Fibroblast of the aortic adventitia (primary cell): ENCODE measurements at regions not wholly inside any gene's neighbourhood (a gene's known extent, or its start where the extent isn't known, plus 50 kb on each side); places are given as distances from the start of the nearest gene placed in this dataset.
"Not testable (repeated sequence)": the region's sequence is repeated elsewhere in the genome, so short reads cannot be mapped to it uniquely, and the experiment has no call there.

Experiments used
- DNase-seq: peaks from one replicate; pipeline ENCODE4 v3.0.0-alpha.2; 2010; ENCODE audit warnings: low read depth
- H3K4me3 ChIP-seq: 2 replicates; pipeline ENCODE4 v1.5.1; 2011; ENCODE audit warnings: low read depth, mild to moderate bottlenecking, control low read depth, low read length, moderate library complexity
- TF ChIP-seq, protein P1 (sequence below): IDR thresholded peaks from 2 replicates; pipeline ENCODE4 v1.5.1; 2011; ENCODE audit warnings: mild to moderate bottlenecking, low read length, control low read depth, inconsistent platforms; ENCODE audit not compliant: insufficient read depth

DNA sequence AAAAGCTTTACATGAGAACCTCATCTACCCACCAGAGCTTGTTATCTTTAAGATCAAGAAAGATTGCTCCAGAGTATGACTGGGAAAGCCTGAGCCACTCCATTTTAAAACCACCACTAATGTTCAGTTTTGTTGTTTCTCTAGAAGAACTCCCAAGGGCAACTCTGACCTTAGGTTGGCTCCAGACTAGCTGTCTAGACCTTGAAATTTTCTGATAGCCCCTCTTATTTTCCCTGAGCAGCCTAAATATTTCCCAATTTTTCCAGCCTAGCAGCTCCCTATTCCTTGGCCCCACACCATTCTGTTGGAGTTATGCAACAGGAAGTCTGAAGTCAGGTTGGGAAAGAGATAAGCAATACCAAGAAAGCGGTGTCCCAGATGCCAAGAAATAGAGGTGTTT lies 84.6 kb upstream of the TCF21 start:
- no peak overlapping the region for H3K4me3 ChIP-seq
- TF ChIP-seq, protein P1, sequence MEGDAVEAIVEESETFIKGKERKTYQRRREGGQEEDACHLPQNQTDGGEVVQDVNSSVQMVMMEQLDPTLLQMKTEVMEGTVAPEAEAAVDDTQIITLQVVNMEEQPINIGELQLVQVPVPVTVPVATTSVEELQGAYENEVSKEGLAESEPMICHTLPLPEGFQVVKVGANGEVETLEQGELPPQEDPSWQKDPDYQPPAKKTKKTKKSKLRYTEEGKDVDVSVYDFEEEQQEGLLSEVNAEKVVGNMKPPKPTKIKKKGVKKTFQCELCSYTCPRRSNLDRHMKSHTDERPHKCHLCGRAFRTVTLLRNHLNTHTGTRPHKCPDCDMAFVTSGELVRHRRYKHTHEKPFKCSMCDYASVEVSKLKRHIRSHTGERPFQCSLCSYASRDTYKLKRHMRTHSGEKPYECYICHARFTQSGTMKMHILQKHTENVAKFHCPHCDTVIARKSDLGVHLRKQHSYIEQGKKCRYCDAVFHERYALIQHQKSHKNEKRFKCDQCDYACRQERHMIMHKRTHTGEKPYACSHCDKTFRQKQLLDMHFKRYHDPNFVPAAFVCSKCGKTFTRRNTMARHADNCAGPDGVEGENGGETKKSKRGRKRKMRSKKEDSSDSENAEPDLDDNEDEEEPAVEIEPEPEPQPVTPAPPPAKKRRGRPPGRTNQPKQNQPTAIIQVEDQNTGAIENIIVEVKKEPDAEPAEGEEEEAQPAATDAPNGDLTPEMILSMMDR = no peak
- DNase-seq = peak; percentile 92

DNA sequence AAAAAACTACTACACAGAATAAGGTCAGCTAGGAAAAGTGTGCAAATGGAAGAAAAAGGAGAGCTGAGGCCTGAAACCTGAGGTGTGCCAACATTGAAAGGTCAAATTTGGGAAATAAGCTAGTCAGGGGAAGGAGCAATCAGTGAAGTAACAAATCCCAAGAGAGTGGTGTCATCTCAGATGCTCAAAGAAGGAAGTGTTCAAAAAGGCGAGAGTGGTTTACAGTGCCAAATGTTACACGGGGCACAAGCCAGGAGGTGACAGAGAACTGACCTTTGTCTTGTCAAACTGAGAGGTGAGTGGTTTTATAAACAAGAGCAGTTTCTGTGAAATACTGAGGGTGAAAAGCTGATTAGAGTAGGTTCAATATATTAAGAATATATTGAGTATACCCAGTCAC lies 83.0 kb upstream of the TCF21 start:
- DNase-seq = no peak
- TF ChIP-seq, protein P1 = no peak
- no peak overlapping the region for H3K4me3 ChIP-seq

DNA sequence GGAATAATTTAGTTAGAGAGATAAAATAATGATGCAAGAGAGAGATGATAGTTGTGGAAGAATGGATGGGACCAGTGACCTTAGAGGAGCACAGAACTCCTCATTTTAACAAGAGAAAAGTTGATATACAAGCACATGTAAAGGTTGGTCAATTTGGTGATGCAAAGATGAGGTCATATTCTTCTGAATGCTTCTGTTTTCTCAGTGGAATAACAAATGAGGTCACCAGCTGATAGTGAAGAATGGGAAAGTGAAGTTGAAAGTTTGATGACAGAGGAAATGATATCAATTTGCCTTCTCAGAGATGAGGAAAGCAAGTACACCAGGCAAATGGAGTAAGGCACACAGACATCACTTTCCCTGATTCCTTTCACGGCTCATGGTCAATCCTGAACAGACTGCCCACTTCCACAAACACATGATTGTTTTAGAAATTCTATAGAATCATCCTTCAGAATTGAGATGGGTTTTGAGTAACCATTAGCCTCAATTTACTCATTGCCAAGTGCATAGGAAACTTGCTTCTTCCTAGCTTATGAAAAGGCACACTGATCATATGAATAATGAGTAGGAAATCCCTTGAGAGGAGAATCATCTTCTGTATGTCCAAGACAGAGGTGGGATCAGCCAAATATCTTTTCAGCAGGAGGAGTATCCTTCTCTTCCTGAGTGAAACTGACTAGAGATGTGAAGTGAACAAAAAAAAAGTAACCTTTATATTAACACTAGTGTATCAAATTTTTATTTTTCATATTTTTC lies 82.4 kb upstream of the TCF21 start:
- TF ChIP-seq, protein P1 = no peak
- H3K4me3 ChIP-seq = no peak overlapping the region
- peak; percentile 67 for DNase-seq

DNA sequence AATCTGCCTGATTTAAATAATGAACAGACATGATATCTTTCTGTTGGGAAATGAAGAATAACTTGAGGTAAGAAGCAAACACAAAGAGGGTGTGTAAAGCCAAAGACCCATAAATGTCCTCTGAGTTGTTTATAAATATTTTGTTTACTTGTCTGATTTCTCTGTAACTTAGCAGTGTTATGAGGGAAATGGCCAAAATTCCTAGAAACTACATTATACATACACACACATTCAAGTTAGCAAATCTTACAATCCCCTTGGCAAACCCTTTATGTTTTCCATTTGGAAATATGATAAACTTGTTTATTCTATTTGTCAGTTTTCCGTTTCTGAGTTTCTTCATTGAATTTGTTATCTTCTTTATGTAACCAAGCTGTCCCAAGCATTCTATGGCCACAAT lies 81.4 kb upstream of the TCF21 start:
- TF ChIP-seq, protein P1 = no peak
- DNase-seq = peak; percentile 52
- no peak overlapping the region for H3K4me3 ChIP-seq

DNA sequence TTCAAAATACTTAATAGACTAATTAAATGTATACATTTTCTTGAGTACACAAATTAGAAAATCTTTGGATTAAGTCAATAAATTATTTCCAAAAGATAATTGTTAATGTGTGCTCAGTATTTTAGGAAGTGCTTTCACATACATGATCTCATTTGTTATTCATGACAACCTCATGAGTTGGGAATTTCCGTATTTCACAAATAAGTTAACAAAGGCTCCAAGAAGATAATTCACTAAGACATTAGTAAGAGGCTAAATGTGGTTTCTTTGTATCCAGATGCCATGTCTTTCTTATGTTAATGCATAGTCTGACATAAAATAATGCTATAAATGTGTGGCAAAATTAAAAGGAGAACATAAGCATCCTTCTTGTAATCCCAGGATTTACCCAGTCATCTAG lies 79.5 kb upstream of the TCF21 start:
- DNase-seq = peak; percentile 72
- no peak overlapping the region for H3K4me3 ChIP-seq
- TF ChIP-seq, protein P1 = no peak

DNA sequence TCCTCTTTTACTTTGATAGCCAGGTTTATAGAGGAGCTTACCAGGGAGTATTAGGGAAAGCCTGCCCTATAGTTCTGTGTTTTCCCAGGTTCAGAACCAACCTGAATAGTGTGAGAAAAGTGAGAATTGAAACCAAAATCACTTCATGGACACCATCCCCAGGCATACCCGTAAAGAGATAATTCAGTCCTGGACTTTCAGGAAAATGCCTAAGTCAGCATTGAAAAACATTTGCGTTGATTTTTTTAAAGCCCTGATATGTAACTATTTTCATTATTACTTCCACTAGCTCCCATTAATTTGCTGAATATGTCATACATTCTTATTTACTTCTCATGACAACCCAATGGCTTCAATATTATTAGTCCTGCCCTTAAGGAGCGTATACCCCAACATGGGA lies 77.4 kb upstream of the TCF21 start:
- no peak overlapping the region for H3K4me3 ChIP-seq
- TF ChIP-seq, protein P1 = no peak
- DNase-seq = no peak

DNA sequence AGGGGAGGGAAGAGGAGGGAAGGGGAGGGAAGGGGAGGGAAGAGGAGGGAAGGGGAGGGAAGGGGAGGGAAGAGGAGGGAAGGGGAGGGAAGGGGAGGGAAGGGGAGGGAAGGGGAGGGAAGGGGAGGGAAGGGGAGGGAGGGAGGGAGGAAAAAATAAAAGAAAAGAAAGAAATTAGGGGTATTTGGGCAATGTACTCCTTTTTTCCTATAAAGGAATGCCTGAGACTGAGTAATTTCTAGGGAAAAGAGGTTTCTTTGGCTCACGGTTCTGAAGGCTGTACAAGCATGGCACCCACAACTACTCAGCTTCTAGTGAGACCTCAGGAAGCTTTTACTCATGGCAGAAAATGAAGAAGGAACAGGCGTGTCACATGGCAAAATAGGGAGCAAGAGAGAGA lies 76.5 kb upstream of the TCF21 start:
- DNase-seq, H3K4me3 ChIP-seq: not testable (repeated sequence)
